HG02943 (cell line): ENCODE measurements at regions not wholly inside any gene's neighbourhood (a gene's known extent, or its start where the extent isn't known, plus 50 kb on each side); places are given as distances from the start of the nearest gene placed in this dataset.

Experiments
- ATAC-seq: cut with Tn5 transposase; IDR thresholded peaks from one replicate; pipeline ENCODE4 v1.9.1; 2021; ENCODE audit warnings: mild to moderate bottlenecking, low read depth, moderate library complexity; ENCODE audit not compliant: unreplicated experiment

- ATAC-seq: no peak
Observed at GRCh38 chr2:6369266-6369665, 496.4 kb downstream of the CMPK2 start.

GRCh38 chr2:6370753-6371551 is 494.8 kb downstream of the CMPK2 start:
- no peak for ATAC-seq

- ATAC-seq: no peak
Observed at GRCh38 chr2:6372317-6372901, 493.3 kb downstream of the CMPK2 start.

DNA sequence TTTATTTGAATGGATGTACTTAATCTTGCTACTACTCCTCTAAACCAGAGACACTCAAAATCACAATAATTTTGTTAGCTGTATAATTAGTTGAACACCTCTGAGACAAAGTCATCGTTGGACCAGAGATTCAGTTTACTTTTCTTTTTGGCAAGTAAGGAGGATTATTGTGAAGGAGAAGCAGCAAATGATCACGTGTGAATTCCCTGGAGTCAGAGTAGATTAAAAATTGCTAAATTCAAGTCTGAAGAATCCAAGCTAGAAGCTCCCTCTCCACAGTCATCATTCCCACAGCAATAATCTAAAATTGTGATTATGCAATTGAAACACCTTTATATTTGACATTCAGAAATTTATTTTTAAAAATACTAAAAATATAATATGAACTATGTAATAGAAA is 484.4 kb downstream of the CMPK2 start:
- ATAC-seq: no peak

- no peak for ATAC-seq
Observed at GRCh38 chr2:6384341-6384740, 481.4 kb downstream of the CMPK2 start.

- ATAC-seq: no peak
Observed at GRCh38 chr2:6392354-6392753, 473.4 kb downstream of the CMPK2 start.

GRCh38 chr2:6392966-6393365 is 472.7 kb downstream of the CMPK2 start:
- no peak for ATAC-seq

DNA sequence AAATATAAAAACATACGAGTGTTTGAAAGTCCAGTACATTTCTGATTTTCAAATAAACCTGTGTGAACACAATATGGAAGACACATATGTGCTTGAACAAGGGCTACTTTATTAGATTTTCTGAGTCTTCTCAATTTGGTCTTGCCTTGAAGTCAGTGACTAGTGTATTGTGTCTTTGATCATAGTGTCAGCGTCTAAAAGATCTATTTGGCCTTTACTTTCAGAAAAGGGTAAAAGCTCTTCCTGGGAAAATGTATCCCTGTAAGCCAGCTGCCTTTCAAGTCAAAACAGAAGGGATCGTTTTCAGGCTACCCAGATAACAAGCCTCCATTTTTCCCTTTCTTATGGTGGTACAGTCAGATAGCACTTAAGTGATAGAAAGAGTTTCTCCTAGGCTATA is 471.9 kb downstream of the CMPK2 start:
- no peak for ATAC-seq

GRCh38 chr2:6394276-6394675 is 471.4 kb downstream of the CMPK2 start:
- no peak for ATAC-seq

DNA sequence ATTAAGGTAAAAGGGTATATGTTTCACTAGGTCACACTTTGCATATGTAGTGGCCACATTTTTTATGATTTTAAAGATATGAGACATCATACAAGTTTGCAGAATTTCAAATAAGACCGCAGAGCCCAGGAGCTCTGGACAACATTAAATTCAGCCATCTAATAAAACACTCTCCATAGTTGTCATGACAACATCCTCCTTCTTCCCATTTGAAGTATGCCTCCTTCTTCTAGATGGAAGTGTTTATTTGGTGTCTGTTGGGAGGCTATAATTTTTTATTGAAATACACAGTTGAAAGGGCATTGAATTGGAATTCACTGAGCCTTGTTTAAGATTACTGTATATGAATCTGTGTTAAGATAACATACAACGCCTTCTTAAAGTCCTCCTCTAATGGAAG is 467.3 kb downstream of the CMPK2 start:
- no peak for ATAC-seq

GRCh38 chr2:6401301-6401700 is 464.4 kb downstream of the CMPK2 start:
- no peak for ATAC-seq

DNA sequence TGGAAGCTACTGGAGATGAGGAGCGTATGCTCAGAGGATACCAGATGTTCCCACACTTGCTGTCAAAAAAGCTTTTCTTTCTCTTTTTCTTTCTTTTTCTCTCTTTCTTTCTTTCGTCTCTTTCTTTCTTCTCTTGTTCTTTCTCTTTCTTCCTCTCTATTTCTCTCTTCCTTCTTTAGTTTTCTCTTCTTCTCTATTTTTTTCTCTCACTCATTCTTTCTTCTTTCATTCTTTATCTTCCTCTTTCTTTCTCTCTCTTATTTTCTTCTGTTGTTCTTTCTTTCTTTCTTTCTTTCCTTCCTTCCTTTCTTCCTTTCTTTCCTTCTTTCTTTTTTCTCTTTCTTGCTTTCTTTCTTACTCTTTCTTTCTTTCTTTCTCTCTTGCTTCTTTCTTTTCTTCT is 457.6 kb downstream of the CMPK2 start:
- no peak for ATAC-seq

GRCh38 chr2:6410313-6410712 is 455.4 kb downstream of the CMPK2 start:
- ATAC-seq: no peak

GRCh38 chr2:6412533-6413091 is 453.1 kb downstream of the CMPK2 start:
- no peak for ATAC-seq

GRCh38 chr2:6417050-6417449 is 448.7 kb downstream of the CMPK2 start:
- ATAC-seq: no peak

GRCh38 chr2:6418291-6418690 is 447.4 kb downstream of the CMPK2 start:
- no peak for ATAC-seq

GRCh38 chr2:6421138-6421730 is 444.5 kb downstream of the CMPK2 start:
- no peak for ATAC-seq

DNA sequence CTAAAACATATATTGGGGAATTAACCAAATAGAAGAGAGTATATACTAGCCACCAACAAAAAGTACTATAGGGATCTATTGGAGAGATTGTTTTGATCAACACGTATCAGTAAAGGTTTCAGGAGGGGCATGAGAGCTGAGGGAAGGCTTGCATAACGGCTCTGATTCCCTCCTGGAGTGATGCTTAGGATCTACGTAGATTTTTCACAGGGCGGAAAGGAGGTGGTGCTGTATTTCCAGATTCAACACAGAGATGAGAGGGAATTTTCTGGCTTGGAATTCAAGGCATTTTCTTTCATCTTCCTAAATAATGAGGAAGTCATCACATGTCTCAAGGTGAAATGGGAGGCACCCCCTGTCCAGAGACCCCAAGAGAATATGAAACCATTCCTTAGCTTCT is 443.8 kb downstream of the CMPK2 start:
- no peak for ATAC-seq

GRCh38 chr2:6423157-6423556 is 442.6 kb downstream of the CMPK2 start:
- ATAC-seq: no peak

DNA sequence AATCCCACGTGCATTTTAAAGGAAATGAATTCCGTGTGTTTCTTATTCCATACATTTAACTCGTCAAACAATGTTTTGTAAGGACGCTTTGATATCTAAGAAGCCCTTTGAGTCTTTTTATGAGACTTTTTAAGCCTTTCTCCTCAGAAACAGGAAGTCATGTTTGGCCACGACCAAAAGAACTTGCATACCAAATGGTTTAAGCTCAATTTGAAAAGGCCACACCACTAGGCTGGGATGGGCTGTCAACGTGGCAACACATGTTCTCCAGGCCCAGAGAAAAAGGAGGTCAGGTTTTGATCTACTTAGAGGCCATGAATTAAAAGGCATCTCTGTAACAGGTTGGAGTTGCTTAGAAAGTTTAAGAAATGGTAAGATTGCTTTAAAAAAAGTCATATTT is 441.8 kb downstream of the CMPK2 start:
- no peak for ATAC-seq

DNA sequence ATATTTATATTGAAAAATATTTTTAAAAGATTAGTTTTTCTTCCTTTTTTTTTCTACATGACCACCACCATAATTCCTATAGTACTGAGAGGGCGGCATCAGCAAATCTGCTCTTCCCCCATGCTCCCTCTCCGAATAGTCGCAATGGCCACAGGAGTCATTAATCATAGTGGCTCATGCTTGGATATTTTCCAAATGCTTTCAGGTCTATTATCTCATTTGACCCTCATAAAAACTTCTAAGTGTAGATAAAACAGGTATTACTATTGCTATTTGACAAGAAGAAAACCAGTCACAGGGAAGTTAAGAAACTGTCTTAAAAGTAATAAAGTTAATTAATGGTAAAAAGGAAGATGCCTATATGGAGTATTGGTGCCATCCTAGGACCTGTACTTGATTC is 440.7 kb downstream of the CMPK2 start:
- no peak for ATAC-seq
